AG09319 (cell line): ENCODE measurements at regions not wholly inside any gene's neighbourhood (a gene's known extent, or its start where the extent isn't known, plus 50 kb on each side); places are given as distances from the start of the nearest gene placed in this dataset.

Experiments
- DNase-seq: peaks from one replicate; pipeline ENCODE4 v3.0.0-alpha.2; 2010; ENCODE audit warnings: low read depth; ENCODE audit errors: extremely low read depth
- CTCF ChIP-seq: IDR thresholded peaks from 2 replicates; pipeline ENCODE4 v1.5.1; 2011; ENCODE audit warnings: low read depth, mild to moderate bottlenecking, inconsistent platforms, low read length, moderate library complexity

- no peak for TF ChIP-seq CTCF
- no peak for DNase-seq
These were observed 219.3 kb downstream of the GLI2 start for GRCh38 chr2:120954939-120955338.

GRCh38 chr2:120955427-120955826 is 219.8 kb downstream of the GLI2 start:
- no peak for TF ChIP-seq CTCF
- no peak for DNase-seq

GRCh38 chr2:120956486-120957156 is 221.0 kb downstream of the GLI2 start:
- TF ChIP-seq CTCF, result no peak
- no peak for DNase-seq

GRCh38 chr2:120957905-120958304 is 222.2 kb downstream of the GLI2 start:
- no peak for DNase-seq
- TF ChIP-seq CTCF, result no peak

GRCh38 chr2:120958623-120959366 is 223.1 kb downstream of the GLI2 start:
- peak; percentile 19 for TF ChIP-seq CTCF
- DNase-seq, result no peak

- DNase-seq, result no peak
- no peak for TF ChIP-seq CTCF
These were observed 223.8 kb downstream of the GLI2 start for GRCh38 chr2:120959426-120959825.

GRCh38 chr2:120960770-120961366 is 225.2 kb downstream of the GLI2 start:
- no peak for DNase-seq
- TF ChIP-seq CTCF, result no peak
